Cardiac fibroblast (primary cell): ENCODE measurements at regions not wholly inside any gene's neighbourhood (a gene's known extent, or its start where the extent isn't known, plus 50 kb on each side); places are given as distances from the start of the nearest gene placed in this dataset.

Experiments
- DNase-seq, 2 donors: peaks; one replicate each; pipeline versions ENCODE4 v3.0.0 to v3.0.0-alpha.2; 2010; ENCODE audit warnings: low read depth in 2 of 2
- H3K4me3 ChIP-seq, 2 donors: replicated peaks in 1 of 2; 1 replicate in 1 of 2; 2 replicates in 1 of 2; pipeline ENCODE4 v1.5.1; 2011; ENCODE audit warnings: low read depth in 2 of 2, low read length in 2 of 2, mild to moderate bottlenecking in 2 of 2, moderate library complexity in 1 of 2
- CTCF ChIP-seq: IDR thresholded peaks from one replicate; pipeline ENCODE4 v1.5.1; 2011; ENCODE audit warnings: low read depth, mild to moderate bottlenecking, low read length, inconsistent platforms

- H3K4me3 ChIP-seq, result no peak overlapping the region
- TF ChIP-seq CTCF, result no peak
- DNase-seq, result no peak
These were observed 86.1 kb upstream of the POU3F1 start for GRCh38 chr1:38132681-38133080.

DNA sequence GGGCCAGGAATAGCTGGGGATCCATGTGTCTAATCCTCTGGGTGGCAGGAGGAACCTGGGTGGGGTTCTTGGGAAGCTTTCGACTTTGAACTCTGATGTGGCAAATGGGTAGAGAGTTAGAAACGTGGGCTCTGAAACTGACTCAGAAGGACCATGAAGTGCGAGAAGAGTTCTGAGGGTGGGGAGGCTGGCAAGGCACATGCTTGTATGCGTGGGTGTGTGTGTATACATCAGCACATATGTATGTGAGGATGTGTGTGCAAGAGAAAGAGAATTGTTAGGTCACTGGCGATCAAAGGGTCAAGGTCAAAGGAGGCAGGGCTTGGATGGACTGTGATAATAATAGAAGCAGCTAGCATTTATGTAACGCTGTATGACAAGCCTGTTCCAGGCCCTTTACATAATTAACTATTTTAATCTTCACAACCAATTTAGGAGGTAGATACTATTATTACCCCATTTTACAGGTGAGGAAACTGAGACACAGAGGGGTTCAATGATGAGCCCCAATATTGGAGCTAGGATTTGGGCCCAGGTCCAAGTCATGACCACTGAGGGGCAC is 84.5 kb upstream of the POU3F1 start:
- TF ChIP-seq CTCF, result no peak
- no peak overlapping the region for H3K4me3 ChIP-seq
- DNase-seq, result no peak

DNA sequence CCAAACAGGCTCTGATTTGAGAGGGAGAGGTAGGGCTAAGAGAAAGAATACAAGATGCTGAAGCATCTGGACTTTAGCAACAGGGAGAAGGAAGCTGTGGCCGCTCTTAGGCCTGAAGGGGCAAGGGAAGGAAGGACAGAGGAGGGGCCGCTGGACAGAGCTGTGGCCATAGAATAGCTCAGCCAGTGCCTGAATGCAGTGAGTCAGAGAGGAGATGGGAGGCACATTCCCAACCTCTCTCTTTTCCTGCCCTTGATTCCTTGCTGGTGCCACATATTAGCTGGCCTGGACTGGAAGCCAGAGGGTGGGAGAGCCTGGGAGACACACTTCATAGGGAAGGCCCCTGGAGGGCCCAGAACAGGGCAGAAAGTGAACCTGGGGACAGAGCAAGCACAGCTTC is 83.4 kb upstream of the POU3F1 start:
- TF ChIP-seq CTCF, result no peak
- H3K4me3 ChIP-seq, result no peak overlapping the region
- no peak for DNase-seq

- no peak for DNase-seq
- H3K4me3 ChIP-seq, result no peak overlapping the region
- no peak for TF ChIP-seq CTCF
These were observed 82.9 kb upstream of the POU3F1 start for GRCh38 chr1:38129473-38129872.

DNA sequence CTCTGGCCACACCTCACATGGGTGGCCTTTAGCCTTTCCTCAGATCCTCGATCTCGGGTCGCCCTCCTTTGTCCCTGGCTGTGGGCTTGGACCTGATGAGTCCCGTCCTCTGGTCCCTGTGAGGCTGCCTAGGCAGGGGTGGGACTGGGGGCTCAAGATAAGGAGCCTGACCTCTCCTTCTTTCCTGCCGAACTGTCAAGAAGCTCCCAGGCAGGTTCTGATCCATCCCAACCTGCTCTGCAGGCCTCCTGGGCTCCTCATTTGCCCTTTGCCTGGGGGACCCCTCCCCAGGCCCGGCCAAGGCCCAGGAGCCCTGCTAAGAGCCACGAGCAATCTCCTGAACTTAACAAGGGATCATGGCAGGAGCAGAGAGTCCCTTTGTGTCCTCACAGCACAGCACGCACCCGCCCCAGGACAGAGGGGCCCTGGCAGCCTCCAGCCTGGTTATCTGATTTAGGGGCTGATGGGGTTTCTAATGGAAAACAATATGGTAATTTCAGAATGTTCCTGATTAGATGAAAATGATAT is 82.4 kb upstream of the POU3F1 start:
- no peak for DNase-seq
- H3K4me3 ChIP-seq, result no peak overlapping the region
- no peak for TF ChIP-seq CTCF

DNA sequence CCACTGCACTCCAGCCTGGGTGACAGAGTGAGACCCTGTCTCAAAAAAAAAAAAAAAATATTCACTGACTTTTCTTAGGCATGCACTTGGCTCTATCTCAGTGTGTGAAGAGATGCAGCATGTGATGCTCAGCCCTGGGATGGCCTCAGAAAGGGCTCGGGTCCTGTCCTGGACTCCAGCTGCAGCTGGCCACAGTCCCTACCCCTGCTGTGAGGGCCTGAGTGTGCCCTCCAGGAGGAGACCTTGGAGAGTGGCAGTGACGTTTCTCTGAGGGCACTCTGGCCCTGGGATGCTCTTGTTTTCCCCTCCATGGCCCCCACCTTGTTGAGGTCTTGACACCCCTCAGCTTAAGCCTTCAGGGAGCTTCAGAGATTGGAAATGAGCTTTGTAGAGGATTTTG is 81.9 kb upstream of the POU3F1 start:
- DNase-seq, result no peak
- no peak for TF ChIP-seq CTCF
- H3K4me3 ChIP-seq, result no peak overlapping the region

- TF ChIP-seq CTCF, result no peak
- H3K4me3 ChIP-seq, result no peak overlapping the region
- DNase-seq, result peak in 1 of 2 donors; percentile 19
These were observed 80.8 kb upstream of the POU3F1 start for GRCh38 chr1:38127428-38127827.
